ENCODE measurements at regions not wholly inside any gene's neighbourhood (a gene's known extent, or its start where the extent isn't known, plus 50 kb on each side); places are given as distances from the start of the nearest gene placed in this dataset.

- TF ChIP-seq ZFX (IDR thresholded peaks at IDR 0.05) (no peak), CTCF (conservative IDR thresholded peaks at IDR 0.05) (no peak)
- no peak overlapping the region for H3K27ac ChIP-seq
These were observed 1055.4 kb upstream of the AUTS2 start for GRCh38 chr7:68542831-68543230.

GRCh38 chr7:68544851-68545250 lies 1053.4 kb upstream of the AUTS2 start:
- H3K27ac ChIP-seq, result no peak overlapping the region

GRCh38 chr7:68547181-68547580 lies 1051.1 kb upstream of the AUTS2 start:
- TF ChIP-seq CTCF (conservative IDR thresholded peaks at IDR 0.05), result no peak
- TF ChIP-seq ZFX (IDR thresholded peaks at IDR 0.05), result no peak

More at GRCh38 chr7:68544851-68545250, 1053.4 kb upstream of the AUTS2 start:
- TF ChIP-seq ZFX (IDR thresholded peaks at IDR 0.05) (no peak), CTCF (conservative IDR thresholded peaks at IDR 0.05) (no peak)

GRCh38 chr7:68547799-68548198 lies 1050.5 kb upstream of the AUTS2 start:
- no peak for TF ChIP-seq CTCF (conservative IDR thresholded peaks at IDR 0.05)
- no peak for TF ChIP-seq ZFX (IDR thresholded peaks at IDR 0.05)
- H3K27ac ChIP-seq, result no peak overlapping the region

More at GRCh38 chr7:68547181-68547580, 1051.1 kb upstream of the AUTS2 start:
- H3K27ac ChIP-seq, result no peak overlapping the region

GRCh38 chr7:68550027-68550426 lies 1048.2 kb upstream of the AUTS2 start:
- H3K27ac ChIP-seq, result no peak overlapping the region
- TF ChIP-seq CTCF (conservative IDR thresholded peaks at IDR 0.05) (no peak), ZFX (IDR thresholded peaks at IDR 0.05) (no peak)

GRCh38 chr7:68550635-68551034 lies 1047.6 kb upstream of the AUTS2 start:
- TF ChIP-seq CTCF (conservative IDR thresholded peaks at IDR 0.05) (no peak), ZFX (IDR thresholded peaks at IDR 0.05) (no peak)

GRCh38 chr7:68556537-68556936 lies 1041.7 kb upstream of the AUTS2 start:
- TF ChIP-seq ZFX (IDR thresholded peaks at IDR 0.05) (no peak), CTCF (conservative IDR thresholded peaks at IDR 0.05) (no peak)
- no peak overlapping the region for H3K27ac ChIP-seq

More at GRCh38 chr7:68550635-68551034, 1047.6 kb upstream of the AUTS2 start:
- H3K27ac ChIP-seq, result no peak overlapping the region

Data from C4-2B (cell line).